SK-N-SH (cell line): ENCODE measurements at regions not wholly inside any gene's neighbourhood (a gene's known extent, or its start where the extent isn't known, plus 50 kb on each side); places are given as distances from the start of the nearest gene placed in this dataset.

ENCODE experiments used
- CTCF ChIA-PET: fragments of 300-600, 350-600 bp; formaldehyde crosslinking; extraction: SDS; loops from one replicate; lab custom pipeline; 2021; lab: Yijun Ruan, JAX
- POLR2A ChIA-PET: fragments of 350-600 bp; sonication (Branson Sonifier 250); formaldehyde crosslinking; extraction: SDS; loops from one replicate; lab custom pipeline; 2020; ENCODE audit warnings: antibody characterized with exemption, inconsistent platforms; lab: Yijun Ruan, JAX
- DNase-seq: peaks from one replicate; pipeline ENCODE4 v3.0.0; 2012
- H2AFZ ChIP-seq: fragments of 200-600 bp; sonication (generic); 2 replicates; pipeline ENCODE4 v1.8.1; 2016; ENCODE audit warnings: antibody characterized with exemption, mild to moderate bottlenecking, low read depth
- H3F3A ChIP-seq: fragments of 200-600 bp; sonication (generic); replicated peaks from 2 replicates; pipeline ENCODE3; 2016; ENCODE audit warnings: antibody characterized with exemption, mild to moderate bottlenecking; ENCODE audit not compliant: insufficient read depth
- H3K27ac ChIP-seq, 2 experiments: fragments of 200-500 bp in 1 of 2; fragments of 200-600 bp in 1 of 2; sonication (Bioruptor generic) in 1 of 2; sonication (generic), shearing (Covaris generic) in 1 of 2; 2 replicates each; pipeline versions ENCODE4 v1.5.1 to v1.6.1; 2014 to 2016; ENCODE audit warnings: low read depth in 2 of 2, inconsistent platforms in 1 of 2, low read length in 1 of 2, mild to moderate bottlenecking in 1 of 2, mixed read lengths in 1 of 2
- H3K27me3 ChIP-seq: fragments of 200-600 bp; sonication (generic), shearing (Covaris generic); 2 replicates; pipeline ENCODE4 v1.6.1; 2016; ENCODE audit warnings: mixed run types; ENCODE audit not compliant: insufficient read depth
- H3K36me3 ChIP-seq, 2 experiments: fragments of 200-500 bp in 1 of 2; fragments of 200-600 bp in 1 of 2; sonication (Bioruptor generic) in 1 of 2; sonication (generic) in 1 of 2; replicated peaks in 1 of 2; 2 replicates each; pipeline versions ENCODE3 to v1.5.1; 2014 to 2016; ENCODE audit warnings: low read length in 1 of 2, mild to moderate bottlenecking in 1 of 2; ENCODE audit not compliant: insufficient read depth in 2 of 2, control insufficient read depth in 1 of 2
- H3K4me1 ChIP-seq, 2 experiments: fragments of 200-500 bp in 1 of 2; fragments of 200-600 bp in 1 of 2; sonication (Bioruptor generic) in 1 of 2; sonication (generic), shearing (Covaris generic) in 1 of 2; 2 replicates each; pipeline versions ENCODE4 v1.5.1 to v1.6.1; 2014 to 2016; ENCODE audit warnings: low read depth in 1 of 2, low read length in 1 of 2, mixed run types in 1 of 2; ENCODE audit not compliant: insufficient read depth in 2 of 2, control insufficient read depth in 1 of 2
- H3K4me2 ChIP-seq: fragments of 200-600 bp; sonication (generic), shearing (Covaris generic); 2 replicates; pipeline ENCODE4 v1.6.1; 2017; ENCODE audit warnings: mixed run types
- H3K4me3 ChIP-seq, 2 experiments: fragments of 200-500 bp in 1 of 2; fragments of 200-600 bp in 1 of 2; sonication (Bioruptor generic) in 1 of 2; sonication (generic), shearing (Covaris generic) in 1 of 2; 2 replicates each; pipeline versions ENCODE4 v1.5.1 to v1.8.1; 2014 to 2016; ENCODE audit warnings: low read depth in 2 of 2, inconsistent platforms in 1 of 2, low read length in 1 of 2, mild to moderate bottlenecking in 1 of 2, mixed read lengths in 1 of 2, moderate library complexity in 1 of 2
- H3K79me2 ChIP-seq: fragments of 200-600 bp; sonication (generic); 2 replicates; pipeline ENCODE4 v1.8.1; 2017; ENCODE audit warnings: mild to moderate bottlenecking; ENCODE audit not compliant: insufficient read depth
- H3K9ac ChIP-seq: fragments of 200-600 bp; sonication (generic); 2 replicates; pipeline ENCODE4 v1.6.1; 2017; ENCODE audit warnings: mixed run types
- H3K9me2 ChIP-seq: fragments of 200-600 bp; sonication (generic); 2 replicates; pipeline ENCODE4 v1.6.1; 2017; ENCODE audit warnings: mixed run types
- H3K9me3 ChIP-seq: fragments of 200-600 bp; sonication (generic); 2 replicates; pipeline ENCODE4 v1.6.1; 2017; ENCODE audit warnings: mixed run types, mild to moderate bottlenecking, moderate library complexity
- H4K20me1 ChIP-seq: fragments of 200-600 bp; sonication (generic); 2 replicates; pipeline ENCODE4 v1.6.1; 2017; ENCODE audit warnings: mild to moderate bottlenecking, mixed run types; ENCODE audit not compliant: insufficient read depth
- EP300 ChIP-seq, 2 experiments: IDR thresholded peaks; 2 replicates each; pipeline versions ENCODE4 v1.4.0 to v1.6.1; 2012; ENCODE audit warnings: borderline replicate concordance in 1 of 2, low read depth in 1 of 2, low read length in 1 of 2
- FOSL2 ChIP-seq: IDR thresholded peaks from 2 replicates; pipeline ENCODE4 v1.4.0; 2012; ENCODE audit warnings: low read depth, mild to moderate bottlenecking, moderate library complexity, borderline replicate concordance
- FOXM1 ChIP-seq: IDR thresholded peaks from 2 replicates; pipeline ENCODE4 v1.4.0; 2012; ENCODE audit warnings: low read depth, mild to moderate bottlenecking
- MEF2A ChIP-seq: IDR thresholded peaks from 2 replicates; pipeline ENCODE4 v1.4.0; 2012; ENCODE audit warnings: low read depth, borderline replicate concordance
- NRF1 ChIP-seq: IDR thresholded peaks from 2 replicates; pipeline ENCODE4 v1.6.1; 2012; ENCODE audit warnings: low read depth, mild to moderate bottlenecking, low read length
- POLR2AphosphoS5 ChIP-seq: IDR thresholded peaks from 2 replicates; pipeline ENCODE4 v1.6.1; 2012; ENCODE audit warnings: low read depth, low read length
- RCOR1 ChIP-seq: fragments of 150-350 bp; IDR thresholded peaks from 2 replicates; pipeline ENCODE4 v1.6.1; 2017; ENCODE audit warnings: antibody characterized with exemption, low read length
- RXRA ChIP-seq: IDR thresholded peaks from 2 replicates; pipeline ENCODE4 v1.4.0; 2012; ENCODE audit warnings: low read depth, mild to moderate bottlenecking, borderline replicate concordance
- SIN3A ChIP-seq: IDR thresholded peaks from 2 replicates; pipeline ENCODE4 v1.6.1; 2012; ENCODE audit warnings: low read depth, mild to moderate bottlenecking, low read length, moderate library complexity, borderline replicate concordance
- TEAD4 ChIP-seq: IDR thresholded peaks from 2 replicates; pipeline ENCODE4 v1.4.0; 2012; ENCODE audit warnings: mild to moderate bottlenecking, borderline replicate concordance; ENCODE audit not compliant: insufficient read depth
- USF1 ChIP-seq: IDR thresholded peaks from 2 replicates; pipeline ENCODE4 v1.4.0; 2012; ENCODE audit warnings: low read depth, borderline replicate concordance
- YY1 ChIP-seq: IDR thresholded peaks from 2 replicates; pipeline ENCODE4 v1.4.0; 2012; ENCODE audit warnings: low read depth, mild to moderate bottlenecking
- WGBS: methylation state at CpG from one replicate; pipeline ENCODE4 v1.1.6; 2017; ENCODE audit warnings: low lambda C conversion rate; 5-methylcytosine and 5-hydroxymethylcytosine counted together
- TF ChIP-seq, protein P1 (sequence below): IDR thresholded peaks from 2 replicates; pipeline ENCODE4 v1.4.0; 2012; ENCODE audit warnings: low read depth

- H3K4me1 ChIP-seq: peaks cover 0 to 8% of the 10 kb centered on the region in 2 experiments; a peak in 2 of 4 replicates
- no peak for DNase-seq
- H3K36me3 ChIP-seq: no peaks in the 10 kb centered on the region
- H4K20me1 ChIP-seq: no peaks in the 10 kb centered on the region
- TF ChIP-seq TEAD4 (no peak), MEF2A (no peak), EP300 (IDR thresholded peaks at IDR 0.05; ENCODE audit: borderline replicate concordance in 1 of 2, low read depth in 1 of 2, low read length in 1 of 2) (no peak), YY1 (no peak), RCOR1 (no peak), FOSL2 (no peak)
- no peak overlapping the region for H3K4me2 ChIP-seq
- ChIA-PET POLR2A (no interaction called here), CTCF (no interaction called here)
- 83% methylated on average over 1 of the region's 1 CpG for WGBS
- no peak overlapping the region for H3K9ac ChIP-seq
- H3K27ac ChIP-seq: no peak overlapping the region
- H3K9me3 ChIP-seq: no peaks in the 10 kb centered on the region
- no peaks in the 10 kb centered on the region for H3K27me3 ChIP-seq
- no peak overlapping the region for H2AFZ ChIP-seq
- no peaks in the 10 kb centered on the region for H3K79me2 ChIP-seq
- H3K4me3 ChIP-seq: no peak overlapping the region
- H3K9me2 ChIP-seq: no peaks in the 10 kb centered on the region
- H3F3A ChIP-seq: no peaks in the 10 kb centered on the region
Measured at GRCh38 chr3:25300141-25300540, 127.9 kb upstream of the RARB start.

GRCh38 chr3:25304916-25305315 lies 123.1 kb upstream of the RARB start:
- H3K9ac ChIP-seq: no peak overlapping the region
- H4K20me1 ChIP-seq: no peaks in the 10 kb centered on the region
- H2AFZ ChIP-seq: no peak overlapping the region
- no peak overlapping the region for H3K4me3 ChIP-seq
- CTCF ChIA-PET: no interaction called here
- H3K79me2 ChIP-seq: no peaks in the 10 kb centered on the region
- no peak overlapping the region for H3K27ac ChIP-seq
- no peaks in the 10 kb centered on the region for H3K36me3 ChIP-seq
- 43% methylated on average over 2 of the region's 2 CpGs for WGBS
- no peak overlapping the region for H3K4me2 ChIP-seq
- H3K9me3 ChIP-seq: no peaks in the 10 kb centered on the region
- TF ChIP-seq RXRA: no peak
- no peak for TF ChIP-seq USF1
- no peak for TF ChIP-seq EP300 (IDR thresholded peaks at IDR 0.05; ENCODE audit: borderline replicate concordance in 1 of 2, low read depth in 1 of 2, low read length in 1 of 2)
- TF ChIP-seq RCOR1: no peak
- no peaks in the 10 kb centered on the region for H3K9me2 ChIP-seq
- no peaks in the 10 kb centered on the region for H3F3A ChIP-seq
- DNase-seq: no peak
- no peaks in the 10 kb centered on the region; a peak in 1 of 4 replicates for H3K4me1 ChIP-seq
- no peaks in the 10 kb centered on the region for H3K27me3 ChIP-seq
- POLR2A ChIA-PET: no interaction called here

DNA sequence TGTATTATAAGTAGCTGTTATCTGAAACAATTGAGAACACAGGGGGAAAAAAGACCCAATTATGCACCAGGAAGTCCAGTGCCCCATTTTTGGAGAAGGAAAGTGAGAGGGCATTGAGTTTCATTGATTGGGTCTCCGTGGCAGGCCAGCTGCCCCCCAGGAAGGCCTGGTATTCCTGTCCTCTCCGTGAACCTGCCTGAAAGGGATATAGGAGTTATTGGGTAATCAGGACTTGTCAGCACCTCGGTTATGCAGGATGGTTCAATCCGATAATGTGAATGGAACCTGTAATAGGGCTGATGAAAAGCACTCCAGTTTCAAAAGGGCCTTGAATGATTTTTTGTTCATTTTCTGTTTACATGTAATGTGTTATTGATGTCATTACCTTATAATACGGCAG lies 122.0 kb upstream of the RARB start:
- Histone ChIP-seq H3K4me2 (no peak overlapping the region), H2AFZ (no peak overlapping the region), H3K9me3 (no peaks in the 10 kb centered on the region), H3K27me3 (no peaks in the 10 kb centered on the region), H3K4me3 (no peak overlapping the region), H3K9me2 (no peaks in the 10 kb centered on the region), H3K36me3 (no peaks in the 10 kb centered on the region), H3K27ac (no peak overlapping the region), H3K4me1 (no peaks in the 10 kb centered on the region; a peak in 1 of 4 replicates), H3F3A (no peaks in the 10 kb centered on the region), H3K9ac (no peak overlapping the region), H4K20me1 (no peaks in the 10 kb centered on the region), H3K79me2 (no peaks in the 10 kb centered on the region)
- CTCF ChIA-PET: interaction anchor here (1.7 kb wide), 1 partner anchor 8 kb away, joined by 5 read pairs; no protein-coding TSS in a partner anchor
- POLR2A ChIA-PET: no interaction called here
- TF ChIP-seq FOXM1 (no peak), NRF1 (no peak), POLR2AphosphoS5 (no peak), SIN3A (no peak)
- TF ChIP-seq, protein P1, sequence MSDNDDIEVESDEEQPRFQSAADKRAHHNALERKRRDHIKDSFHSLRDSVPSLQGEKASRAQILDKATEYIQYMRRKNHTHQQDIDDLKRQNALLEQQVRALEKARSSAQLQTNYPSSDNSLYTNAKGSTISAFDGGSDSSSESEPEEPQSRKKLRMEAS: no peak
- DNase-seq: no peak
- WGBS: 72% methylated on average over 5 of the region's 5 CpGs
